ENCODE measurements at regions not wholly inside any gene's neighbourhood (a gene's known extent, or its start where the extent isn't known, plus 50 kb on each side); places are given as distances from the start of the nearest gene placed in this dataset.

DNA sequence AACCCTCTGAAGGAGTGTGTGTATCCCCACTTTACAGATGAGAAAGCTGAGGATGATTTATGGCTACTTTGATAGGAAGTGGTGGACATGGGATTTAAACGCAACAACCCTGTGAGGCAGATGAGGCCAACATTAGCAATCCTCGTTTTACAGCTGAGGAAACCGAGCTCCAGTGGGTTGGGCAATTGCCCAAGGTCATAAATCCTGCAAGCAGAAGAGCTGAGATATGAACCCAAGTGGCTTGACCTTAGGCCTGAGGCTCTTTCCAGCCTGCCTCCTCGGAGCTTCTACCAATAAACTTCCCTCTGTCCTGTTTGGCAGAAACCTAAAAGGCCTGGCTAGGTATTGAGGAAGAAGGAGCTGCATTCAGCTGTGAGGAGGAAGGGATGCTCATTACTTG, 185.5 kb upstream of the RBPJ start:
- intact Hi-C loops (cut with DNase I; ENCODE audit: low total_unique reads), result no loop called here
- Histone ChIP-seq H3K27ac (no peak overlapping the region), H3K27me3 (no peaks in the 10 kb centered on the region), H3K36me3 (no peaks in the 10 kb centered on the region), H3K4me3 (no peak overlapping the region), H3K9me3 (no peaks in the 10 kb centered on the region), H3K4me1 (peaks cover 0 to 7% (median 0%) of the 10 kb centered on the region in 4 donors)
- no peak for DNase-seq
- TF ChIP-seq, protein P1, sequence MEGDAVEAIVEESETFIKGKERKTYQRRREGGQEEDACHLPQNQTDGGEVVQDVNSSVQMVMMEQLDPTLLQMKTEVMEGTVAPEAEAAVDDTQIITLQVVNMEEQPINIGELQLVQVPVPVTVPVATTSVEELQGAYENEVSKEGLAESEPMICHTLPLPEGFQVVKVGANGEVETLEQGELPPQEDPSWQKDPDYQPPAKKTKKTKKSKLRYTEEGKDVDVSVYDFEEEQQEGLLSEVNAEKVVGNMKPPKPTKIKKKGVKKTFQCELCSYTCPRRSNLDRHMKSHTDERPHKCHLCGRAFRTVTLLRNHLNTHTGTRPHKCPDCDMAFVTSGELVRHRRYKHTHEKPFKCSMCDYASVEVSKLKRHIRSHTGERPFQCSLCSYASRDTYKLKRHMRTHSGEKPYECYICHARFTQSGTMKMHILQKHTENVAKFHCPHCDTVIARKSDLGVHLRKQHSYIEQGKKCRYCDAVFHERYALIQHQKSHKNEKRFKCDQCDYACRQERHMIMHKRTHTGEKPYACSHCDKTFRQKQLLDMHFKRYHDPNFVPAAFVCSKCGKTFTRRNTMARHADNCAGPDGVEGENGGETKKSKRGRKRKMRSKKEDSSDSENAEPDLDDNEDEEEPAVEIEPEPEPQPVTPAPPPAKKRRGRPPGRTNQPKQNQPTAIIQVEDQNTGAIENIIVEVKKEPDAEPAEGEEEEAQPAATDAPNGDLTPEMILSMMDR (IDR thresholded peaks at IDR 0.05), result no peak

DNA sequence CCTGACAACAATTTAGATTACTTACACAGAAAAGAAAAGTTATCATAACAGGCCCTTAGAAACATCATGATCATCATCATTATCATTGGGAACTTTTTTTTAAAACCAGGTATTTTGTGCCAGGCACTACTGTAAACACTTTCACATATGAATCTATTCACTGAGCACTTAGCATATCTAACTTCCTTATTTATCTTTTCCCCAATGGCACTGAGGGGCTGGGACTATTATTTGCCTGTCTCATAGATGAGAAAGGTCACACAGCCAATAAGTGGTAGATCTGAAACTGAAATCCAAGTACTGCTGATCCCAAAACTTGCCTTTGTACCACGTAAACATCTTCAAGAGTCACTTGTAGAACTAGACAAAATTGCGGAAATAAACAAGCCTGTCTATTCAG, 184.2 kb upstream of the RBPJ start:
- Histone ChIP-seq H3K27me3 (no peaks in the 10 kb centered on the region), H3K27ac (no peak overlapping the region), H3K4me1 (peaks cover 0 to 9% (median 0%) of the 10 kb centered on the region in 4 donors), H3K4me3 (no peak overlapping the region), H3K9me3 (no peaks in the 10 kb centered on the region), H3K36me3 (no peaks in the 10 kb centered on the region)
- no peak for DNase-seq
- intact Hi-C loops (cut with DNase I; ENCODE audit: low total_unique reads), result no loop called here
- TF ChIP-seq, protein P1 (IDR thresholded peaks at IDR 0.05), result no peak

DNA sequence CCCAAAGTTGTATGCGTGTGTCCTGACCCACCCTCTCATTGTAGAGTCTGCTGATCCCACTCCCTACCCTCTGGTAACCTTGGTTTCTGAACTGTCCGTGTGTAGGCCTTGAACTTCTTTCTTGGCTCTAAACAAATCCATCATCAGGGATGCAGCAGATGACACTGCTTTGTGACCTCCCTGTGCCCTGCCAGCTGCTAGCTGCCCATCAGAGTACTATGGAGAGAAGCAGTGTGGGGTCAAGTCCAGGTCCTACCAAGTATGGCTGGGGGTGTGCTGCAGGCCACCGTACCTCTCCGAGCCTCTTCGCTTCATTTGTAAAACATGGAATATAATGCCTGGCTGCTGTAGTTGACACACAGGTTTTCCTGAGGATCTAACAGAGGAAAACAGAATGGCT, 183.5 kb upstream of the RBPJ start:
- intact Hi-C loops (cut with DNase I; ENCODE audit: low total_unique reads), result no loop called here

DNA sequence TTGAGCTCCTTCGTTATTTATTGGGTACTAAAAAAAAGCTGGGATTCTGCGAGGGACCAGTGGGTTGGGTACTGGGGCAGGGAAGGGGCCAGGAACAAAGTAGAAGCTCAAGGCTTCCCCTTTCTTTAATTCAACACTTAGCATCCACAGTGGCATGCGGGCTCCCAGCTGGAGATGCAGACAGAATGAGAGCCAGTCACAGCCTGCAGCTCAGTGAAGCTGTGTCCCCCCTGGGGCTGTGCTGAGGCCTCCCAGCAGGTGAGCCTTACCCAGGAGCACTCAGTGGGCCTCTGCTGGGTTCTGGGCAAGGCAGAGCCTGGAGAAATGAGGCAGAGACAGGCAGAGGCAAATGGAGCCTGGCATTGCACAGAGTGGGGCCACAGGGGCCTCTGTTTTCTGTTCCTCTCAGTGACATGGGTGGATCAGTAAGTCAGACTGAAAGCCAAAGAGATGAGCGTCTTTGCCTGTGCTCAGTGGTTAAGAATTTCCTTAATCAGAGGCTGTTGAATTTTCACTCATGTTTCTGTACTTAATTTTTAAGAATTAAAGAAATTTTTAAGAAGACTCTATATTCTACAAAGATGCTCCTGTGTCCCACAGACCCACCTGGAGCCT, 181.4 kb upstream of the RBPJ start:
- Histone ChIP-seq H3K27ac (no peak overlapping the region), H3K27me3 (no peaks in the 10 kb centered on the region), H3K36me3 (no peaks in the 10 kb centered on the region), H3K9me3 (no peaks in the 10 kb centered on the region), H3K4me3 (no peak overlapping the region), H3K4me1 (peaks cover 0 to 9% (median 0%) of the 10 kb centered on the region in 4 donors)
- TF ChIP-seq, protein P1 (IDR thresholded peaks at IDR 0.05), result no peak
- intact Hi-C loops (cut with DNase I; ENCODE audit: low total_unique reads), result no loop called here
- no peak for DNase-seq

More for the DNA sequence above, 183.5 kb upstream of the RBPJ start:
- H3K27me3 ChIP-seq, result no peaks in the 10 kb centered on the region
- H3K27ac ChIP-seq, result no peak overlapping the region
- DNase-seq, result no peak
- H3K4me1 ChIP-seq, result peaks cover 0 to 9% (median 0%) of the 10 kb centered on the region in 4 donors
- no peaks in the 10 kb centered on the region for H3K9me3 ChIP-seq
- TF ChIP-seq, protein P1 (IDR thresholded peaks at IDR 0.05), result no peak
- no peak overlapping the region for H3K4me3 ChIP-seq
- no peaks in the 10 kb centered on the region for H3K36me3 ChIP-seq

DNA sequence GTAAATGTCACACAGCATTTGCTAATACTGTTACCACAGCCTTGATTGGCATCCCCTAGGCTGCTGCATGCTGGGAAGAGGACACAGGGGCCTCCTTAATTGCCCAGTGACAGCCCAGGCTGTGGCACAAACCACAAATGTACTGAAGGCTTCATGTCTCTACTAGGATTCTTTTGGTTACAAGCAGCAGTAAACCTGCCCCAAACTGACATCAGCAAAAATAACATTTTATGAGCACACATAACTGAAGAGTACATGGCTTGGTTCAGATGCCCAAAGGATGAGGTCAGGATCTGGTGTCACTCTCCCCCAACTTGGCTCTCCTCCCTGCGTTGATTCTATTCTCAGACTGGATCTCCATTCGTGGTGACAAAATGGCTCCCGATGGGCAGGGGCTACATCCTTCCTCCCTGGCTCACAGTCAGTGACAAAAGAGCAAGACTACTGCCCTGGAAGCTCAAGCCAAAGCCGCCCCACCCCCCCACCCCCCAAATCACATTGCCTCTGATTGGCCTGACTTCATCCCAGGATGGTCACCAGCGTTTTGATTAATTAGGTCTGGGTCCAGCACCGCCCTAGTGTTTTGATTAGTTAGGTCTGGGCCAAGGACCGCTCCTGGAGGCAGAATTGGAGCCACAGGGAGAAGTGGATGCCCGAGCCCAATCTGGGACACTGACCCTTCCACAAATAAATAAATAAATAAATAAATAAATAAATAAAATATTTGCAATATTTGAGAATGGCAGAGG, 180.5 kb upstream of the RBPJ start:
- intact Hi-C loops (cut with DNase I; ENCODE audit: low total_unique reads), result no loop called here
- Histone ChIP-seq H3K9me3 (no peaks in the 10 kb centered on the region), H3K27me3 (no peaks in the 10 kb centered on the region), H3K4me1 (peaks cover 0 to 9% (median 0%) of the 10 kb centered on the region in 4 donors), H3K4me3 (no peak overlapping the region), H3K36me3 (no peaks in the 10 kb centered on the region), H3K27ac (no peak overlapping the region)
- TF ChIP-seq, protein P1 (IDR thresholded peaks at IDR 0.05), result no peak
- no peak for DNase-seq

Data from tibial artery (tissue), 4 donors.